Naive thymus-derived CD4-positive, alpha-beta T cell (primary cell): ENCODE measurements at regions not wholly inside any gene's neighbourhood (a gene's known extent, or its start where the extent isn't known, plus 50 kb on each side); places are given as distances from the start of the nearest gene placed in this dataset.

Experiments
- ATAC-seq: fragments of 150-1000 bp; cut with Tn5 transposase; 2 replicates; pipeline ENCODE4 v1.10.0; 2021; ENCODE audit warnings: mild to moderate bottlenecking, moderate library complexity
- CTCF ChIA-PET: fragments of 350-600 bp; sonication (Branson Sonifier 250); formaldehyde crosslinking; loops from one replicate; lab custom pipeline; 2021; ENCODE audit warnings: antibody characterized with exemption; lab: Charles Lee
- POLR2A ChIA-PET: fragments of 350-600 bp; sonication (Branson Sonifier 250); formaldehyde crosslinking; loops from one replicate; lab custom pipeline; 2021; ENCODE audit warnings: antibody characterized with exemption, inconsistent platforms; lab: Charles Lee
- DNase-seq, 9 donors: peaks; one replicate each; pipeline versions ENCODE4 v3.0.0 to v3.0.0-alpha.2; 2020 to 2022; ENCODE audit warnings: mixed read lengths in 1 of 9
- H3K27ac ChIP-seq: one replicate; pipeline ENCODE4 v1.7.0; 2013; ENCODE audit warnings: mild to moderate bottlenecking, low read depth, low read length, moderate library complexity
- H3K27me3 ChIP-seq, 2 donors: one replicate each; pipeline ENCODE4 v1.7.0; 2013; ENCODE audit warnings: low read length in 2 of 2, mild to moderate bottlenecking in 2 of 2, moderate library complexity in 2 of 2; ENCODE audit not compliant: control insufficient read depth in 2 of 2, insufficient read depth in 2 of 2
- H3K36me3 ChIP-seq, 3 experiments: 1 replicate in 2 of 3; 2 replicates in 1 of 3; pipeline ENCODE4 v1.7.0; 2013; ENCODE audit warnings: low read length in 3 of 3, mild to moderate bottlenecking in 3 of 3, moderate library complexity in 1 of 3; ENCODE audit not compliant: insufficient read depth in 3 of 3, control insufficient read depth in 2 of 3
- H3K4me1 ChIP-seq, 2 donors: one replicate each; pipeline ENCODE4 v1.7.0; 2013; ENCODE audit warnings: low read length in 2 of 2, mild to moderate bottlenecking in 2 of 2, moderate library complexity in 1 of 2; ENCODE audit not compliant: control insufficient read depth in 2 of 2, insufficient read depth in 2 of 2
- H3K4me3 ChIP-seq: 2 replicates; pipeline ENCODE4 v1.7.0; 2013; ENCODE audit warnings: mild to moderate bottlenecking, low read length
- H3K9me3 ChIP-seq, 3 experiments: 1 replicate in 2 of 3; 2 replicates in 1 of 3; pipeline ENCODE4 v1.7.0; 2013; ENCODE audit warnings: low read length in 3 of 3; ENCODE audit not compliant: control insufficient read depth in 2 of 3
- H3K27ac Mint-ChIP-seq, 9 donors: one replicate each; pipeline ENCODE4 v1.8.0; 2020 to 2022; ENCODE audit warnings: mixed read lengths in 9 of 9, mild to moderate bottlenecking in 8 of 9, moderate library complexity in 5 of 9, inconsistent platforms in 2 of 9
- H3K27me3 Mint-ChIP-seq, 5 donors: one replicate each; pipeline ENCODE4 v1.8.0; 2021 to 2022; ENCODE audit warnings: mixed read lengths in 5 of 5, mild to moderate bottlenecking in 1 of 5
- H3K36me3 Mint-ChIP-seq, 5 donors: one replicate each; pipeline ENCODE4 v1.8.0; 2020 to 2022; ENCODE audit warnings: mixed read lengths in 5 of 5, mild to moderate bottlenecking in 3 of 5, inconsistent platforms in 1 of 5
- H3K4me1 Mint-ChIP-seq, 7 donors: one replicate each; pipeline ENCODE4 v1.8.0; 2020 to 2022; ENCODE audit warnings: mixed read lengths in 7 of 7, mild to moderate bottlenecking in 3 of 7, inconsistent platforms in 1 of 7
- H3K4me3 Mint-ChIP-seq, 10 donors: one replicate each; pipeline ENCODE4 v1.8.0; 2020 to 2022; ENCODE audit warnings: mild to moderate bottlenecking in 10 of 10, mixed read lengths in 10 of 10, moderate library complexity in 6 of 10, inconsistent platforms in 2 of 10
- H3K9me3 Mint-ChIP-seq, 11 donors: one replicate each; pipeline ENCODE4 v1.8.0; 2020 to 2022; ENCODE audit warnings: mixed read lengths in 11 of 11, mild to moderate bottlenecking in 4 of 11, inconsistent platforms in 1 of 11, moderate library complexity in 1 of 11
- intact Hi-C, 2 donors: fragments of 100-400 bp; cut with micrococcal nuclease; formaldehyde crosslinking; loops; one replicate each; pipeline ENCODE4 v1.15.1; 2023

DNA sequence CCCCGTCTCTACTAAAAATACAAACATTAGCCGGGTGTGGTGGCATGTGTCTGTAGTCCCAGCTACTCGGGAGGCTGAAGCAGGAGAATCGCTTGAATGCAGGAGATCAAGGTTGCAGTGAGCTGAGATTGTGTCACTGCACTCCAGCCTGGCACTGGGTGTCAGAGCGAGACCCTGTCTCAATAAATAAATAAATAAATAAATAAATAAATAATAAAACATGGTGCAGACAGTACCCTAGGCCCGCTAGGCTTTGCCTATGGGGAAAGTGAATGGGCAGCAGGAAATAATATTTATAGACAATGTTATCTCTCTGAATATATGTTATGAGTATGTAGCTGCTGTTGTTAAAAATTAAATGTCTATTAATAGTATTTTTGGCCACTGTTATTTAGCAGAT, 130.4 kb downstream of the LARP7 start:
- Mint-ChIP-seq H3K27ac (no peak overlapping the region), H3K27me3 (peaks cover 0 to 6% (median 4%) of the 10 kb centered on the region in 5 donors), H3K4me1 (peaks cover 0 to 4% (median 2%) of the 10 kb centered on the region in 7 donors), H3K9me3 (no peaks in the 10 kb centered on the region), H3K36me3 (no peaks in the 10 kb centered on the region), H3K4me3 (no peak overlapping the region)
- ChIA-PET POLR2A (no interaction called here), CTCF (no interaction called here)
- no peak overlapping the region for H3K27ac ChIP-seq
- no peaks in the 10 kb centered on the region for H3K9me3 ChIP-seq
- H3K4me1 ChIP-seq: no peaks in the 10 kb centered on the region
- DNase-seq (no peak), ATAC-seq (no peak)
- H3K36me3 ChIP-seq: no peaks in the 10 kb centered on the region
- intact Hi-C loops: loop anchor here (2.0 to 10.0 kb wide), 4 partner anchors 243 to 1927 kb away; no protein-coding TSS in a partner anchor
- H3K27me3 ChIP-seq: no peaks in the 10 kb centered on the region
- H3K4me3 ChIP-seq: no peak overlapping the region

DNA sequence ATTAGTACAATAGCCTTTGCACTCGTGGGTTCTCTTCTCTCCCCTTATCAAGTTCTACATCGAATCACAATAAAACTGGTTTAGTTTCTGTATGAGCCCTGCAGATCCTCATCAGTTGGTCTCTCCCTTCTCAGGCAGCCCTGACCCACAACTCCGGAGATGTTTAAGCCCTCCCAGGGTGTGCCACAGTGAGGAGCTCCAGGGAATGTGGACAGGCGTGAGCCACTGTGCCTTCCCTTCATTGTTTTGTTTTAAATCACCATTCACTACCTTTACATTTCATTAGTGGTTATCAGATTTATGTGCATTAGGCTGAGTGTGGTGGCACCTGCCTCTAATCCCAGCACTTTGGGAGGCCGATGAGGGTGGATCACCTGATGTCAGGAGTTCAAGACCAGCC, 133.2 kb downstream of the LARP7 start:
- ATAC-seq: no peak
- no peaks in the 10 kb centered on the region for H3K9me3 ChIP-seq
- H3K4me3 ChIP-seq: no peak overlapping the region
- CTCF ChIA-PET: no interaction called here
- no peak overlapping the region for H3K4me3 Mint-ChIP-seq
- H3K27me3 ChIP-seq: no peaks in the 10 kb centered on the region
- POLR2A ChIA-PET: no interaction called here
- H3K36me3 ChIP-seq: no peaks in the 10 kb centered on the region
- peaks cover 0 to 6% (median 3%) of the 10 kb centered on the region in 5 donors for H3K27me3 Mint-ChIP-seq
- H3K27ac Mint-ChIP-seq: no peak overlapping the region
- H3K4me1 ChIP-seq: no peaks in the 10 kb centered on the region
- no peaks in the 10 kb centered on the region for H3K9me3 Mint-ChIP-seq
- H3K27ac ChIP-seq: no peak overlapping the region
- H3K36me3 Mint-ChIP-seq: no peaks in the 10 kb centered on the region
- no peak for DNase-seq
- intact Hi-C loops: no loop called here
- no peaks in the 10 kb centered on the region for H3K4me1 Mint-ChIP-seq

DNA sequence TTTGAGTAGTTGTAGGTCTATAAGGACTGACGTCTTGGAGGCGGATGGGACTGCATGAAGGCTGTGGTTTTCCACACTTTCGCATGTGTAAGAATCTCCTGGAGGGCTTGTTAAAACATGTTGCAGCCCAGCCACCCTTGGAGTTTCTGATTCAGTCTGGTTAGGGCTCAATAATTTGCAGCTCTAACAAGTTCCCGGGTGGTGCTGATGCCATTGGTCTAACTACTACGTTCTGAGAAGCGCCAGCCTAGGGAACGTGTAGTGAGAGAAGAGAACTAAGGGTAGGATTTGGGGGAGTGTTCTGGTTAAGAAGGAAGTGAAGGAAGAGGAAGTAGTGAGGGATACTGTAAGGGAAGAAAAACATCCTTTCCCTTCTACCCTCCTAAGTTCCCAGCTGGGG, 138.9 kb downstream of the LARP7 start:
- DNase-seq (no peak), ATAC-seq (no peak)
- no peak overlapping the region for H3K27ac Mint-ChIP-seq
- Histone ChIP-seq H3K36me3 (no peaks in the 10 kb centered on the region), H3K27me3 (no peaks in the 10 kb centered on the region), H3K27ac (no peak overlapping the region), H3K4me3 (no peak overlapping the region), H3K4me1 (no peaks in the 10 kb centered on the region), H3K9me3 (no peaks in the 10 kb centered on the region)
- POLR2A ChIA-PET: no interaction called here
- no peaks in the 10 kb centered on the region for H3K9me3 Mint-ChIP-seq
- intact Hi-C loops: no loop called here
- H3K36me3 Mint-ChIP-seq: no peaks in the 10 kb centered on the region
- peaks cover 0 to 7% (median 0%) of the 10 kb centered on the region in 5 donors for H3K27me3 Mint-ChIP-seq
- no peaks in the 10 kb centered on the region for H3K4me1 Mint-ChIP-seq
- CTCF ChIA-PET: no interaction called here
- H3K4me3 Mint-ChIP-seq: no peak overlapping the region

DNA sequence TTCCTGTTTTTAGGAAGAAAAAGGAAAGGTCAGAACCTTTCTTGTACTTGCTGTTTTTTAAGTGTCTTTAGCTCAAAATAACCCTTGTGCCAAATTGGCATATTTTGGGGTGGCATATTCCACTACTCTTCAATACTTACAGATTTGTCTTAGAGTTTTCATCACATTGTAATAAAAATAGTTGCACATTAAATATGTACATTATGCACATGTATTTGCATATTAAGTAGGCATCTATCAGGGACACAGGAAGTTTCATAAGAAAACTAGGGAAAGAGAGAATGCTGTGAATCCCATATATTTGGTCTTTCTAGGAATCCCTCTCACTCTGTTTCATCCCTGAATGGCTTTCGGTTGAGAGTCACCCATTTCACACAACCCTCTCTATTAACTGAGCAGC, 139.6 kb downstream of the LARP7 start:
- H3K36me3 Mint-ChIP-seq: no peaks in the 10 kb centered on the region
- Histone ChIP-seq H3K36me3 (no peaks in the 10 kb centered on the region), H3K27ac (no peak overlapping the region), H3K27me3 (no peaks in the 10 kb centered on the region), H3K4me3 (no peak overlapping the region), H3K9me3 (no peaks in the 10 kb centered on the region), H3K4me1 (no peaks in the 10 kb centered on the region)
- ATAC-seq: no peak
- ChIA-PET CTCF (no interaction called here), POLR2A (no interaction called here)
- H3K9me3 Mint-ChIP-seq: no peaks in the 10 kb centered on the region
- DNase-seq: no peak
- intact Hi-C loops: no loop called here
- H3K27me3 Mint-ChIP-seq: peaks cover 0 to 7% (median 0%) of the 10 kb centered on the region in 5 donors
- H3K4me1 Mint-ChIP-seq: no peaks in the 10 kb centered on the region
- no peak overlapping the region for H3K4me3 Mint-ChIP-seq
- H3K27ac Mint-ChIP-seq: no peak overlapping the region

DNA sequence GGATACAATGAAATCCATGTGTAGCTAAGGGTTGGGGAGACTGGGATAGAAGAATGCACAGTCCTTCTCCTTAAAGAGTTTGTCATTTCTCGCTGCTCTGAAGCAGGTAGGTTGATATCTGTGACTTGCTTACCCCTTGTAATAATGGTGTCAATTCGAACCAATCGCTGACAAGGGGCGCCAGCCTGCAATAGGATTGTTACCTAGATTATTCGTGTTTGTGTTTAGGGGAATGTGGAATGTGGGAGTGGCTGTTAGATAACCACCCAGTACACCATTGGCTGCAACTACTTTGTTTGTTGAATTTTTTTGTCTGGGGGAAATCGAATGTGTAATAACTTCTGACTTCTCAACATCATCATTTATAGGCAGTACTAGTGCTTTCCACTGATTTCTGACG, 141.6 kb downstream of the LARP7 start:
- H3K4me3 ChIP-seq: no peak overlapping the region
- Mint-ChIP-seq H3K27ac (no peak overlapping the region), H3K4me3 (no peak overlapping the region), H3K36me3 (no peaks in the 10 kb centered on the region), H3K27me3 (peaks cover 0 to 7% (median 0%) of the 10 kb centered on the region in 5 donors), H3K9me3 (no peaks in the 10 kb centered on the region), H3K4me1 (no peaks in the 10 kb centered on the region)
- intact Hi-C loops: no loop called here
- ChIA-PET CTCF (no interaction called here), POLR2A (no interaction called here)
- H3K9me3 ChIP-seq: no peaks in the 10 kb centered on the region
- no peaks in the 10 kb centered on the region for H3K27me3 ChIP-seq
- DNase-seq (no peak), ATAC-seq (no peak)
- no peaks in the 10 kb centered on the region for H3K36me3 ChIP-seq
- no peaks in the 10 kb centered on the region for H3K4me1 ChIP-seq
- no peak overlapping the region for H3K27ac ChIP-seq

DNA sequence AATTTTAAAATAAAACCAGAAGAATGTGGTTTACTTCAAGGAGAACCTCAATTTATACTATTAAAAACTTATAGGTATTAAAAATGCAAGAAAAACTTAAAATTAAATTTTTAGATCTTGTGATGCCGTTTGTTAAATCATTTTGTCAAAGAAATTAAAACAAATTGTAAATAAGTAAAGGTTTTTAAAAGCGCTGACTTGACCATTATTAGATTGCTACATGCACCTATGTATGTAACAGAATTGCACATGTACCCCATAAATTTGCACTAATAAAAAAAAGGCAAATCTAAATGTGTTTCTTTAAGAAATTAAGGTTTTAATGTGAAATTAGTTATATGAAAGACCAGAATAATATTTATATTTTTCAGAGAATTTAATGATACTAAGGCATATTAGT, 156.1 kb downstream of the LARP7 start:
- Histone ChIP-seq H3K9me3 (no peaks in the 10 kb centered on the region), H3K4me3 (no peak overlapping the region), H3K27ac (no peak overlapping the region), H3K36me3 (no peaks in the 10 kb centered on the region), H3K4me1 (no peaks in the 10 kb centered on the region), H3K27me3 (no peaks in the 10 kb centered on the region)
- ChIA-PET POLR2A (no interaction called here), CTCF (interaction anchor here (0.7 kb wide), 1 partner anchor 76 kb away, joined by 3 read pairs; no protein-coding TSS in a partner anchor)
- H3K4me3 Mint-ChIP-seq: no peak overlapping the region
- H3K4me1 Mint-ChIP-seq: no peaks in the 10 kb centered on the region
- ATAC-seq (no peak), DNase-seq (no peak)
- H3K27me3 Mint-ChIP-seq: peaks cover 0 to 19% (median 6%) of the 10 kb centered on the region in 5 donors
- H3K27ac Mint-ChIP-seq: no peak overlapping the region
- intact Hi-C loops: no loop called here
- H3K36me3 Mint-ChIP-seq: no peaks in the 10 kb centered on the region
- peaks cover 0 to 5% (median 0%) of the 10 kb centered on the region in 11 donors for H3K9me3 Mint-ChIP-seq

DNA sequence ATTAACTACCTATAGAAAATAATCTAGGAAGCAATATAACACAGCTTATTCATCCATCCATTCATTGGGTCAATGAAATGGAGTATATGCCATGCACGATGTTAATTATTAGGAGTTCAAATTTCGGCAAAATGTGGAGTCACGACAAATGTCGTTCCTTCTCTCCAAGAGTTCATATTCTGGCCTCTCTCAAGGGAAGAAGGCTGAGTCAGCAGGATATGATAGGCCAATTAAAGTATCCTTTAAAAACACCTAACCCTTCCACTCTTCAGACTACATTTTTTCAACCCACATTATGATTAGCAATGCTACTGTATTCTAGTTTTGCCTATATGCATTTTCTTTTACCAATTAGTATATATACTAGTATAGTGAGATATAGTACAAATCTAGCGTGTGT, 163.1 kb downstream of the LARP7 start:
- no peak for DNase-seq
- H3K27ac Mint-ChIP-seq: no peak overlapping the region
- H3K4me3 Mint-ChIP-seq: no peak overlapping the region
- H3K27me3 ChIP-seq: no peaks in the 10 kb centered on the region
- H3K27ac ChIP-seq: no peak overlapping the region
- H3K27me3 Mint-ChIP-seq: peaks cover 10 to 18% (median 16%) of the 10 kb centered on the region in 5 donors
- H3K9me3 Mint-ChIP-seq: no peaks in the 10 kb centered on the region
- no peaks in the 10 kb centered on the region for H3K9me3 ChIP-seq
- no peaks in the 10 kb centered on the region for H3K36me3 Mint-ChIP-seq
- POLR2A ChIA-PET: no interaction called here
- no peaks in the 10 kb centered on the region for H3K4me1 Mint-ChIP-seq
- no peak overlapping the region for H3K4me3 ChIP-seq
- CTCF ChIA-PET: no interaction called here
- intact Hi-C loops: no loop called here
- no peaks in the 10 kb centered on the region for H3K36me3 ChIP-seq
- no peaks in the 10 kb centered on the region for H3K4me1 ChIP-seq
- no peak for ATAC-seq
